ENCODE measurements at regions not wholly inside any gene's neighbourhood (a gene's known extent, or its start where the extent isn't known, plus 50 kb on each side); places are given as distances from the start of the nearest gene placed in this dataset.

- TF ChIP-seq PATZ1 (CRISPR knock-in tag; IDR thresholded peaks at IDR 0.05; ENCODE audit: borderline replicate concordance), result no peak
- no peak for TF ChIP-seq RARB (CRISPR knock-in tag; IDR thresholded peaks at IDR 0.05)
Measured at GRCh38 chr22:25404928-25405816, 159.3 kb upstream of the GRK3 start.
